Fibroblast of lung (primary cell): ENCODE measurements at regions not wholly inside any gene's neighbourhood (a gene's known extent, or its start where the extent isn't known, plus 50 kb on each side); places are given as distances from the start of the nearest gene placed in this dataset.

Source experiments
- DNase-seq, 2 donors: peaks; one replicate each; pipeline versions ENCODE4 v3.0.0 to v3.0.0-alpha.2; 2010; ENCODE audit warnings: low read depth in 2 of 2
- H2AFZ ChIP-seq: 2 replicates; pipeline ENCODE4 v1.5.1; 2012; ENCODE audit warnings: low read length, control low read depth, inconsistent platforms
- H3K27ac ChIP-seq: 2 replicates; pipeline ENCODE4 v1.5.1; 2011; ENCODE audit warnings: low read length, control low read depth; ENCODE audit not compliant: insufficient read depth
- H3K27me3 ChIP-seq: 2 replicates; pipeline ENCODE4 v1.5.1; 2011; ENCODE audit warnings: mild to moderate bottlenecking, low read length; ENCODE audit not compliant: control insufficient read depth, insufficient read depth
- H3K36me3 ChIP-seq: 2 replicates; pipeline ENCODE4 v1.5.1; 2011; ENCODE audit warnings: low read length; ENCODE audit not compliant: control insufficient read depth, insufficient read depth
- H3K4me1 ChIP-seq: 2 replicates; pipeline ENCODE4 v1.5.1; 2011; ENCODE audit warnings: low read length; ENCODE audit not compliant: control insufficient read depth, insufficient read depth; ENCODE audit errors: extremely low read depth
- H3K4me2 ChIP-seq: 2 replicates; pipeline ENCODE4 v1.5.1; 2011; ENCODE audit warnings: low read length, control low read depth; ENCODE audit not compliant: insufficient read depth; ENCODE audit errors: extremely low read depth
- H3K4me3 ChIP-seq, 4 experiments: fragments of 200-600 bp in 1 of 4; sonication (generic) in 1 of 4; replicated peaks in 1 of 4; 2 replicates each; pipeline ENCODE4 v1.5.1; 2011 to 2016; ENCODE audit warnings: low read length in 4 of 4, low read depth in 3 of 4, mild to moderate bottlenecking in 3 of 4, control low read depth in 2 of 4, inconsistent platforms in 1 of 4, mixed read lengths in 1 of 4; ENCODE audit not compliant: insufficient read depth in 1 of 4; ENCODE audit errors: control extremely low read depth in 1 of 4
- H3K79me2 ChIP-seq: 2 replicates; pipeline ENCODE4 v1.5.1; 2012; ENCODE audit warnings: mild to moderate bottlenecking, low read length, inconsistent platforms; ENCODE audit not compliant: control insufficient read depth, insufficient read depth
- H3K9ac ChIP-seq: 2 replicates; pipeline ENCODE4 v1.5.1; 2011; ENCODE audit warnings: mild to moderate bottlenecking, low read length, control low read depth; ENCODE audit not compliant: insufficient read depth
- H3K9me3 ChIP-seq: 2 replicates; pipeline ENCODE4 v1.5.1; 2012; ENCODE audit warnings: low read depth, low read length; ENCODE audit not compliant: control insufficient read depth, insufficient read depth
- H4K20me1 ChIP-seq: 2 replicates; pipeline ENCODE4 v1.5.1; 2011; ENCODE audit warnings: low read length; ENCODE audit not compliant: control insufficient read depth, insufficient read depth; ENCODE audit errors: extremely low read depth
- EZH2 ChIP-seq: IDR thresholded peaks from 2 replicates; pipeline ENCODE4 v1.5.1; 2012; ENCODE audit warnings: low read length, control low read depth, mild to moderate bottlenecking; ENCODE audit errors: missing control alignments
- TF ChIP-seq, protein P1 (sequence below), 2 donors: IDR thresholded peaks in 1 of 2; conservative IDR thresholded peaks in 1 of 2; 1 replicate in 1 of 2; 2 replicates in 1 of 2; pipeline ENCODE4 v1.5.1; 2011 to 2012; ENCODE audit warnings: low read length in 2 of 2, control low read depth in 1 of 2, inconsistent platforms in 1 of 2, low read depth in 1 of 2, mild to moderate bottlenecking in 1 of 2

DNA sequence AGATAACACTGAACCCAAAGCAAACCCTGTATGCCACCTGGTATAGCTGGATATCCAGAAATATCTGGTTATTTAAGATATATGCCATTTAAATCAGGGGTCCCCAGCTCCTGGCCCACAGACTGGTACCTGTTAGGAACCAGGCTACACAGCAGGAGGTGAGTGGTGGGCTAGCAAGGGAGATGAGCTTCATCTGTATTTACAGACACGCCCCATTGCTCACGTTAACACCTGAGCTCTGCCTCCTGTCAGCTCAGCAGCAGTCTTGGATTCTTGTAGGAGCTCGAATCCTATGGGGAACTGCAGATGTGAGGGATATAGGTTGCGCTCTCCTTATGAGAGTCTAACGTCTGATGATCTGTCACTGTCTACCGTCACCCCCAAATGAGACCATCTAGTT lies 646.6 kb downstream of the TLE4 start:
- H3K4me1 ChIP-seq: no peaks in the 10 kb centered on the region
- no peak overlapping the region for H3K27ac ChIP-seq
- H3K9ac ChIP-seq: no peak overlapping the region
- TF ChIP-seq EZH2: no peak
- TF ChIP-seq, protein P1, sequence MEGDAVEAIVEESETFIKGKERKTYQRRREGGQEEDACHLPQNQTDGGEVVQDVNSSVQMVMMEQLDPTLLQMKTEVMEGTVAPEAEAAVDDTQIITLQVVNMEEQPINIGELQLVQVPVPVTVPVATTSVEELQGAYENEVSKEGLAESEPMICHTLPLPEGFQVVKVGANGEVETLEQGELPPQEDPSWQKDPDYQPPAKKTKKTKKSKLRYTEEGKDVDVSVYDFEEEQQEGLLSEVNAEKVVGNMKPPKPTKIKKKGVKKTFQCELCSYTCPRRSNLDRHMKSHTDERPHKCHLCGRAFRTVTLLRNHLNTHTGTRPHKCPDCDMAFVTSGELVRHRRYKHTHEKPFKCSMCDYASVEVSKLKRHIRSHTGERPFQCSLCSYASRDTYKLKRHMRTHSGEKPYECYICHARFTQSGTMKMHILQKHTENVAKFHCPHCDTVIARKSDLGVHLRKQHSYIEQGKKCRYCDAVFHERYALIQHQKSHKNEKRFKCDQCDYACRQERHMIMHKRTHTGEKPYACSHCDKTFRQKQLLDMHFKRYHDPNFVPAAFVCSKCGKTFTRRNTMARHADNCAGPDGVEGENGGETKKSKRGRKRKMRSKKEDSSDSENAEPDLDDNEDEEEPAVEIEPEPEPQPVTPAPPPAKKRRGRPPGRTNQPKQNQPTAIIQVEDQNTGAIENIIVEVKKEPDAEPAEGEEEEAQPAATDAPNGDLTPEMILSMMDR (conservative IDR thresholded peaks at IDR 0.05 in 1 of 2, IDR thresholded peaks at IDR 0.05 in 1 of 2; ENCODE audit: low read depth in 1 of 2, low read length in 2 of 2): no peak
- H3K36me3 ChIP-seq: no peaks in the 10 kb centered on the region
- no peak overlapping the region for H3K4me2 ChIP-seq
- no peaks in the 10 kb centered on the region for H4K20me1 ChIP-seq
- no peaks in the 10 kb centered on the region for H3K27me3 ChIP-seq
- H2AFZ ChIP-seq: no peak overlapping the region
- DNase-seq: no peak
- no peaks in the 10 kb centered on the region for H3K9me3 ChIP-seq
- no peaks in the 10 kb centered on the region for H3K79me2 ChIP-seq
- no peak overlapping the region for H3K4me3 ChIP-seq

DNA sequence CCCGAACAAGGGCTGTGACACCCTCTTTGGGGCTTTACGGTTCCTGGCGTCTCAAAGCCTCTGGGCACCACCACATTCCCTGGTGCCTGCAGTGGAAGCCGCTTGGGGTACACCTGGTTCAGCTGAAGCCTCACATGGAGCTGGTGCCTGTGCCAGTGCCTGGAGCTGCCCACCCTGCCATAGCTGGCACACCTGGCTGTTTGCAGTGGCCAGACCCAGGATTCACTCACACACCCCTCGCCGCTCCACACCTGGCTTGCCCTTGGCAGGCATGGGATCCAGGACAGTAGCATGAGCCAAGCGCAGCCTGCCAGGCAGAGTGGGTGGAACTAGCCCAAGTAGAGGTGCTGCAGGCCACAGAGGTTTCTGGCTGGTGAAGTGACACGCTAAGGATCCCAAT lies 641.8 kb downstream of the TLE4 start:
- Histone ChIP-seq H3K79me2 (no peaks in the 10 kb centered on the region), H4K20me1 (no peaks in the 10 kb centered on the region), H2AFZ (no peak overlapping the region), H3K4me1 (no peaks in the 10 kb centered on the region), H3K27me3 (no peaks in the 10 kb centered on the region), H3K9me3 (no peaks in the 10 kb centered on the region), H3K9ac (no peak overlapping the region), H3K36me3 (no peaks in the 10 kb centered on the region), H3K4me3 (no peak overlapping the region), H3K27ac (no peak overlapping the region), H3K4me2 (no peak overlapping the region)
- TF ChIP-seq, protein P1 (conservative IDR thresholded peaks at IDR 0.05 in 1 of 2, IDR thresholded peaks at IDR 0.05 in 1 of 2; ENCODE audit: low read depth in 1 of 2, low read length in 2 of 2): no peak
- no peak for TF ChIP-seq EZH2
- DNase-seq: no peak

DNA sequence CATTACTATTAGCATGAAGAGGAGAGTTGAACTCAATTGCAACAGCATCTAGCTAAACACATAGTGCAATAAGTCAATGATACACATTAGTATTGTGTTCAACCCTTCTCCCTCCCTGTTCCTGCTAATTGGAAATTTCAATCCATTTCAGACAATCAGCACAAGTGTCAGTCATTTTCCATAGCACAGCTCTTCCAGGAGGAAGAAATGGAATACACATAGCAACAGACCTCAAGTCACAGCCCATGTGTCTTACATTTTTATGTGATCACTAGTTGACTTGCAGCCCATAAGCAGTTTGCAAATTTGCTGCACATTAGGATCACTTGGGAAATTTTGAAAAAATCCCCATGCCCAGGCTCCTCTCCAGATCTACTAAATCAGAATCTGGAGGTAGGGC lies 636.9 kb downstream of the TLE4 start:
- Histone ChIP-seq H3K4me1 (no peaks in the 10 kb centered on the region), H3K9ac (no peak overlapping the region), H4K20me1 (no peaks in the 10 kb centered on the region), H3K36me3 (no peaks in the 10 kb centered on the region), H3K27ac (no peak overlapping the region), H3K79me2 (no peaks in the 10 kb centered on the region), H3K9me3 (no peaks in the 10 kb centered on the region), H2AFZ (no peak overlapping the region), H3K4me2 (no peak overlapping the region), H3K27me3 (no peaks in the 10 kb centered on the region), H3K4me3 (no peak overlapping the region)
- DNase-seq: no peak
- no peak for TF ChIP-seq EZH2
- TF ChIP-seq, protein P1 (conservative IDR thresholded peaks at IDR 0.05 in 1 of 2, IDR thresholded peaks at IDR 0.05 in 1 of 2; ENCODE audit: low read depth in 1 of 2, low read length in 2 of 2): no peak
